ENCODE measurements at regions not wholly inside any gene's neighbourhood (a gene's known extent, or its start where the extent isn't known, plus 50 kb on each side); places are given as distances from the start of the nearest gene placed in this dataset.

- DNase-seq (ENCODE audit: low read depth): no peak
- no peak overlapping the region for H3K4me3 ChIP-seq (ENCODE audit: low read depth, low read length)
- TF ChIP-seq, protein P1, sequence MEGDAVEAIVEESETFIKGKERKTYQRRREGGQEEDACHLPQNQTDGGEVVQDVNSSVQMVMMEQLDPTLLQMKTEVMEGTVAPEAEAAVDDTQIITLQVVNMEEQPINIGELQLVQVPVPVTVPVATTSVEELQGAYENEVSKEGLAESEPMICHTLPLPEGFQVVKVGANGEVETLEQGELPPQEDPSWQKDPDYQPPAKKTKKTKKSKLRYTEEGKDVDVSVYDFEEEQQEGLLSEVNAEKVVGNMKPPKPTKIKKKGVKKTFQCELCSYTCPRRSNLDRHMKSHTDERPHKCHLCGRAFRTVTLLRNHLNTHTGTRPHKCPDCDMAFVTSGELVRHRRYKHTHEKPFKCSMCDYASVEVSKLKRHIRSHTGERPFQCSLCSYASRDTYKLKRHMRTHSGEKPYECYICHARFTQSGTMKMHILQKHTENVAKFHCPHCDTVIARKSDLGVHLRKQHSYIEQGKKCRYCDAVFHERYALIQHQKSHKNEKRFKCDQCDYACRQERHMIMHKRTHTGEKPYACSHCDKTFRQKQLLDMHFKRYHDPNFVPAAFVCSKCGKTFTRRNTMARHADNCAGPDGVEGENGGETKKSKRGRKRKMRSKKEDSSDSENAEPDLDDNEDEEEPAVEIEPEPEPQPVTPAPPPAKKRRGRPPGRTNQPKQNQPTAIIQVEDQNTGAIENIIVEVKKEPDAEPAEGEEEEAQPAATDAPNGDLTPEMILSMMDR (conservative IDR thresholded peaks at IDR 0.05; ENCODE audit: low read depth, low read length): no peak
Observed at GRCh38 chr14:97024300-97024699, 227.1 kb downstream of the VRK1 start.

GRCh38 chr14:97025722-97026121 lies 228.5 kb downstream of the VRK1 start:
- H3K4me3 ChIP-seq (ENCODE audit: low read depth, low read length): no peak overlapping the region

DNA sequence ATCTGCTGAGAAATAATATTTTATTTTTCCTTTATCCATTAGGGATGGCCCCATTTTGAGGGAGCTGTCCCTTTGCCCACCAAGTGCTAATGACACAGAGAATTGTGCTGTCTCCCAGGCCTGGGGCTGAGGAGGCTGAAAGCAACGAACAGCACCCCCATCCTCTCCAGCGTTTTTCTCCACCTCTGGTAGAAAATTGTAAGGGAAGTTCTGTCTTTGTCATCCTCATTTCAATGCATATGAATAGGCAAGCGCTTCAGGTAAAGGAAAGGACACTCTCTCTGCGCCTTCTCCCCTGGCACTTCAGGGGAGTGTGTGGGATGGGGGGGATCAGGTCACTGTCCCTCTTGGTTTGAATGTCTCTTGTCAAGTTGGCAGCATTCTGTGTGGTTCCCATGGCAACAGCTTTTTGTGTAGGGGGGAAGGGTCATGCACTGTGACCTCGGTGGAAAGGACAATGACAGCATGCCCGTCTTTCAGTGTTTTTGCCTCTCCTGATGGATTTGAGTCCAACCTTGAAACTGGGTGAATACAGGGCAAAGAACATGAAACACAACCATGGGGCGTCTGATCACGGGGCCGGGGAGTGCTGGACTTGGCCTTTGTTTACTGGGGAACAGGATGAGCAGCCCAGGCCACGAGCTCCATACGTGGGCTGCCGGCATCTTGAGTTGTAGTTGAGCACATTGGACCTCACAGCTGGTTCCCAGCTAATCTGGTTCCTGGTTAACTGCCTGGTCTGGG lies 230.2 kb downstream of the VRK1 start:
- H3K4me3 ChIP-seq (ENCODE audit: low read depth, low read length): no peak overlapping the region
- no peak for DNase-seq (ENCODE audit: low read depth)
- TF ChIP-seq, protein P1 (conservative IDR thresholded peaks at IDR 0.05; ENCODE audit: low read depth, low read length): no peak

More at GRCh38 chr14:97025722-97026121, 228.5 kb downstream of the VRK1 start:
- DNase-seq (ENCODE audit: low read depth): no peak
- TF ChIP-seq, protein P1 (conservative IDR thresholded peaks at IDR 0.05; ENCODE audit: low read depth, low read length): no peak

DNA sequence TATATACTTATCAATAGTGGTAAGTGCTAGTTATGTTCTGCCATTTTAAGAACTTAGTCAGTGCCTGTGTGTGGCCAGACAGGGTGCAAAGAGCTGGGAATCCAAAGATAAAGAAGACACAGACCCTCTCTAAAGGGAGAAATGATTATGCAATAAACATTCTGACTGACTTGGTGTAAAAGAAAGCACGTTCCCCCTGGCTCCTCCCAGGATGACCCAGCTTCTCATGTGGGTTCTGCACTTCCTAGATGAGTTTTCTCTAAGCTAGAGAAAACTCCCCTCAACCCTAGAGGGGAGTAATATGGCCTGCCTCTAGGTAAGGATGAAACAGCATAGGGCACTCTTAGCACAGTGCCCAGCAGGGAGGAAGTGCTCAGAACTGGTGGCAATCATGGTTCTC lies 231.2 kb downstream of the VRK1 start:
- no peak for DNase-seq (ENCODE audit: low read depth)
- TF ChIP-seq, protein P1 (conservative IDR thresholded peaks at IDR 0.05; ENCODE audit: low read depth, low read length): no peak
- no peak overlapping the region for H3K4me3 ChIP-seq (ENCODE audit: low read depth, low read length)

DNA sequence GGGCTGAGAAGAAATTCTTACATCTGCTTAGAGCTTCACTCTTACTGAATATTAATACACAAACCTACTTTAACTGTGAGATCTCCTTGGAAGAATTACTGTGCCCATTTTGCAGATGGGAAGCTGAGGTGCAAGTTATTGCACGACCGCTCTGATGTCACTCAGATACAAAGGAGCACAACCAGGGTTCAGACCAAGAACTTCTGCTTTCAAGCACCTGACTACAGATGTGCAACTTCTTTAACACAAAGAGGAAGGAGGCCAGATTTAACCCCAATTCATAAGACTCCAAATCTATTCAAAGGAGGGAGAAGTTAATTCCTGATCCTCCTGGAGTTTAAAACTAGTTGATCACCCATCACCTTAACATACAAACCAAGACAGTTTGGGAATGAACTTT lies 232.6 kb downstream of the VRK1 start:
- no peak overlapping the region for H3K4me3 ChIP-seq (ENCODE audit: low read depth, low read length)
- TF ChIP-seq, protein P1 (conservative IDR thresholded peaks at IDR 0.05; ENCODE audit: low read depth, low read length): no peak
- DNase-seq (ENCODE audit: low read depth): no peak

- TF ChIP-seq, protein P1 (conservative IDR thresholded peaks at IDR 0.05; ENCODE audit: low read depth, low read length): no peak
- DNase-seq (ENCODE audit: low read depth): no peak
- no peak overlapping the region for H3K4me3 ChIP-seq (ENCODE audit: low read depth, low read length)
Observed at GRCh38 chr14:97031530-97031929, 234.3 kb downstream of the VRK1 start.

DNA sequence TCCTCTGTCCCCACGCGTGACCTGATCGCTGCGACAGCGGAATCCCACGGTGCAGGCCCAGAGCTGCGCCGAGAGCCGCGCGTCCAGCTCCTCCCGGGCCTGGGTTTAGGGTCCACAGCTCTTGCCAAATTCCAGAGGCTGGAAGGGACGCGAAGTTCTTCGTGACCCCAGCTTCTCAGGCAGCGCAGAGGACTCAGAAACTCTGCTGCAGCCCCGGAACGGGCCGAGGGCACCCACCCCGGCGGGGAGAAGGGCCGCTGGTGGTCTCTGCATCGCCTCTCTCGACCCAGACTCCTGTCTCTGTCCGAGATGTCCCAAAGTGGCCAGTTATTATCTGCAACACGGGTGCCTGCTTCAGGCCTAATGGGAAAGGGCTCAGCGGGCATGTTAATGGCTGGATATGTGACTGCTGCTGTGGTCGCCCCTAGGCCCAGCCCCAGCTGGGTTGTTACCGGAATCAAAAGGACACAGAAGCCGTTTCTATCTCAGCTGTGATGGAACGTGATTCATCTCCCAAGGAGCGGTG lies 236.4 kb downstream of the VRK1 start:
- TF ChIP-seq, protein P1 (conservative IDR thresholded peaks at IDR 0.05; ENCODE audit: low read depth, low read length): no peak
- H3K4me3 ChIP-seq (ENCODE audit: low read depth, low read length): no peak overlapping the region
- no peak for DNase-seq (ENCODE audit: low read depth)

Measured in choroid plexus epithelial cell (primary cell).